HG03280 (cell line): ENCODE measurements at regions not wholly inside any gene's neighbourhood (a gene's known extent, or its start where the extent isn't known, plus 50 kb on each side); places are given as distances from the start of the nearest gene placed in this dataset.

Experiments used
- ATAC-seq: cut with Tn5 transposase; IDR thresholded peaks from one replicate; pipeline ENCODE4 v1.9.1; 2021; ENCODE audit warnings: mild to moderate bottlenecking, moderate library complexity; ENCODE audit not compliant: unreplicated experiment

DNA sequence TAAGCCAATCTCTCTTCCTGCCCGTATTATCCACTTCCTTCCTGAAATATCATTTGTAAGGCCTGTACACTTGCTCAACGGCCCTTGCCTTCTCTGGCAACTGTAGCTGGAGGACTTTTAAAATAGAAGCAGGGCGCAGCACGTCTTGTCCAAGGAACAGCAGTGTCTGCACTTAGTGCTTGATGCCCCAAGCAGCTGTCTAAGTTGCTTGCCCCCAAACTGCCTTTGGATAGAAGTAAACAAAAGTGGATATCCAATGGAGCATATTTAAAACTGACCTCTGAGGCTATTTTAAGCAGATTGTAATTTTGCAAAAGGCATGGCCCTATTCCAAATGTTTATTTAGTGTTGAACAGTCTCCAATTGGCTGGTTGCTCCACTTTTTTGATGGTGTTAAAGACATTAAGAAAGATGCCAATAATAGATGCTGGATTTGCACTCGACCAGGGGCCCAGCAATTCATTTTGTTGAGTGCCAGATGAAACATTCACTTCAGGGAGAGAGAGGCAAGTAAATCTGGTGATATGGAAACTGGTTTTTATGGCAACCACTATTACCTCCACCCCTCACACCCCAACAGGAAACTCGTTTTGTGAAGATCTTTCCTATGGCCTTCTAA, 526.8 kb upstream of the TBL1XR1 start:
- no peak for ATAC-seq

DNA sequence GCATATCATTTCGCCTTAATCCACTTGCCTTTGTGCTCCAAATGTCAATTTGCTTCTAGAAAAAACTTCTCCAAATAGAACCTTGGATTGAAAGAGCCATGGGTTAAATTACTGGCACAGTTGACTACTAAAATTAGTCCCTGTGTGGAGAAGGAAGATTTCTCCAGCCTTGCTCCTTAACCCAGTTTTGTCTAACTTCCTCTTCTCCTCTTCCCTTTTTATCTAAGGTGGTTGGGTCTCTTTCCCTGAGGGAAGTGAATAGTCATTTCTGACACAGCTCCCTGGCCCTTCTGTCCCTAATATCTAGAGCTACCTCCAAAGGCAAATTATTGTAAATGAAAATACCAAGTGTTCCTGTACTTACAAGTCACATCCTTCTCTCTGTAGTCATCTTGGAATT, 527.9 kb upstream of the TBL1XR1 start:
- ATAC-seq, result no peak

DNA sequence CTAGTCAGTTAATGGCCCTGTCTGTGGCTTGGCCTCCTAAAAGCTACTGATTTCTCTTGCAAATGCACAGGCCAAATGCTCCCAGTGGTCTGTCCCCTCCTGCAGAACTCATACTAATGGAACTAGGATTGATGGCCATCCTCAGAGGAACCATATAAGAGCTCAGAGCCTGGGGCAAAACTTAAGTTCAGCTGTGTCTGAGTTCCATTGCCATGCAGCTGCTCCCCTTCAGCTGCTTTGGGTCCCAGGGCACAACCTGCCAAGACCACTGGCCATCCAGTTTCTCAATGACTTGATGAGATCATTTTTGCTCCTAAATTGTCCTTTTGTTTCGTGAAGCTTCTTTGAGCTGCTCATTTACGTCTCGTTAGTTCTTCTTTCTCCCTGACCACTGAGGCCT, 529.5 kb upstream of the TBL1XR1 start:
- ATAC-seq, result no peak

DNA sequence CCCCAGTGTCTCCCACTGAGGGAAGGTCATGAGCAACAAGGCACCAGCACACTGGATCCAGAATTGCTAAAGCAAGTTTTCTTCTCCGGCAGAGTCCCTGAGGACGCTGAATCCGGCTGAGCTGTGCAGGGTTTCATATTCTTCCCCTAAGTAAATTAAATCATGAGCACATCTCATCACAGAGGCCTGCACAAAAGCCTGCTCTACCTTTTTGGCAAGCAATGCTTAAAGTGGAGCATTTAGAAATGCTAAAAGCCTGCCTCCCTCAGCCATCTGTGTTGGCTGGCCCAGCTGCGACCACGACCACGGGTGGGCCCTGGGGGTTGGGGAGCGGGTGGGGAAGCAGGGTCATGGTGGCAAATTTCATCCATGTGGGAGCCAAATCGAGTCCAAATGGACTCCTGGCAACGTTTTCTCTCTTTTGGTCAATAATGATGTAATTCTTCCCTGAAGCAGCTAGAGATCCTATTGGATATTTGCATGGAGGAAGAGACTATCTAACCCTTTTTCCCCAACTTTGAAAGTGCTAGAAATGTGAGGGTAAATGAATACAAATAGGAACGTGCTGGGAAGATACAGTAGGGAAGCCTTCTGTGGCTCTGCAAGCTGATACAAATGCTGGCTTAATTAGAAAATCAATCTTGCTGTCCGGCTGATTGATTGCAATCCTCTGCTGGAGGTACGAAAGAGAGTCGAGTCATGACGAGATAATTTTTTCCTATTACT, 532.8 kb upstream of the TBL1XR1 start:
- ATAC-seq, result no peak

DNA sequence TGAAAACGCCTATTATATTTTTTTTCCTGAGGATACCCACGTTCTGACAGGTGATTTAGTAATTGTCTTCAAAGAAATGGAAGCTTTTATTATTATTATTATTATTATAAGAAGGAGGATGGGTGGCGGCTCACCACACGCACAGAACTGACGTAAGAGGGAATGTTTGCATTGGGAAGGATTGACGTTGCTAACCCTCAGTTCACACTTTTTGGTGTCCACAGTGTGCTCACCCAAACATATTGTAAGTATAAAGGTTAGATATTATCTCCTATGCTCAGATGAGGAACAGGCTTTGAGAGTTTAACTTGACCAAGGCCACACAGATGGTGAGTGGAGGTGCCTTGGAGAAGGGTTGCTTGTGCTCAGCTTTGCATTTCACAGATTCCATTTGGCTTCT, 533.5 kb upstream of the TBL1XR1 start:
- no peak for ATAC-seq

DNA sequence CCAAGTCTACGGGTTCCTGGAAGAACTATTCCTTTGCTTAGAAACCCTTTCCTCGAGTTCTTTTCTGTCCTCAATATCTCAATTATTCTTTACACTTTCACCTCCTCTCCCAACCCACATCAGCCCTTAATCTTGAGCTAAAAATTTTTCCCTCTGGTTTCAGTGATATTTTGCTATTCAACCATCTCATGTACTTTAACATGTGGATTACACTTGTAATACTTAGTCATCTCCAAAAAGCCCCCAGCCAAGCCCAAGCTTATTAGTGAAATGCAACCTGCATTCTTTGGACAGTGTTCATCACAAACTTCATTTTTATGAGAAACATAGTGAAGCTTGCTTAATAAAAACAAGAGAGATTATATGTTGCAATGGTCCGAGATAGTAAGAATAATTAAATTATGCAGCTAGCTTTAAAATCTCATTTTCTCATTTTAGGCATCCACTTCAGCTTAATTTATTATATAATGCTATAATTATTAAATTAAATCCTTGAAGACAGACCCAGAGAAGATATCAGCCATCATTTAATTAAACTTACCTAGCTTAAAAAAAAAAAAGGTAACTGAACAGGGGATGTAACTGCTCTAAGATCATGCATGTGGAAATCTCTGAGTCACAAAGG, 534.5 kb upstream of the TBL1XR1 start:
- ATAC-seq, result no peak

DNA sequence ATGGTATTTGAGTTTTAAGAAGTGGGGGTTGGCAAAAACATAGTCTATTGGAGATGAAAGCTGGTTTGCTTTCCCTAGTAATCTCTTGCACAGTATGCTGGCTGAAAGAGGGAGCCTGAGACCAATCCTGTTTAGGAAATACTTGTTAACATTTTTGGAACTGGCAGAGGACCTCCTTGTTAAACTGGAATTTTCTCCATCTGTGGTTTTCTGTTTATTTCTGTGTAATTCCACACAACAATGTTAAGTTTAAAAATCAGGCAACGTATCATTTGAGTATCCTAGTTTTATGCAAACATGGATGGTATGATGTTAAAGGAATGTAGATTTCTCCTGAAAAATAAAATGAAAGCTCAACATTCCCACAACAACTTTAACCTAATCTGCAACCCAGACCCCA, 536.0 kb upstream of the TBL1XR1 start:
- no peak for ATAC-seq

DNA sequence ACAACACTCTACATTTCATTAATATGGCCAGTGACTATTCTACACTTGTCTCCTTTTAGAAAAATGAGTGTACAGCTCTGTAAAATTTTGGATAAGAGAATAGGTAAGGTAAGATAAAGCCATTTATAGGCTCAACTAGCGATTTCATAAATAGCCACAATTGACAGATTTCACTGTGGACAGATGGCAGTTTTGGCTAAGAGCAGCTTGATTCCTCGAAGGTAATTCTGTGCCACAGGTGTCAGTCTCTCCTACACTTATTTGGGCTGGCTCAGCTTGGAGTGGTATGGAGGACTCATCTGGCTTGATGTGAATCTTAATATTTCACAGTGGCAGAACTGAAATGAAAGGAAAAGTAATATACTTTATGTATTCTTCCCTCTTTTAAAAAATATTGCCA, 536.7 kb upstream of the TBL1XR1 start:
- no peak for ATAC-seq

DNA sequence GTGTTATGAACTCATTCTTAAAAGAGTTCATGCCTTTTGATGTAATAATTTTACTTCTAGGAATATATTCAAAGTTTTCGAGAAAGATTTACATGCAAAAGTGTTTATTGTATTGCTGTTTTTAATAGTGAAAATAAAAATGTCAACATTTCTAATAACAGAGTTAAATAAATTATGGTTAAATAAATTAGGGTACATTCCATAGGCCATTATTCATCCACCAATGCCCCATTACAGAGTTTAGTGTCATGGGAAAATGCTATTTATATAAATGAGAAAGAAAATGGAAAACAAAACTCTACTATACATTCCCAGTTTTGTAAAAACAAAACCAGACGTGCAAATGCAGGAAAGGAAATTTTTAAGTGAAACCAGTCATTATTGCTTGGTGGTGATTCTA, 538.1 kb upstream of the TBL1XR1 start:
- no peak for ATAC-seq

DNA sequence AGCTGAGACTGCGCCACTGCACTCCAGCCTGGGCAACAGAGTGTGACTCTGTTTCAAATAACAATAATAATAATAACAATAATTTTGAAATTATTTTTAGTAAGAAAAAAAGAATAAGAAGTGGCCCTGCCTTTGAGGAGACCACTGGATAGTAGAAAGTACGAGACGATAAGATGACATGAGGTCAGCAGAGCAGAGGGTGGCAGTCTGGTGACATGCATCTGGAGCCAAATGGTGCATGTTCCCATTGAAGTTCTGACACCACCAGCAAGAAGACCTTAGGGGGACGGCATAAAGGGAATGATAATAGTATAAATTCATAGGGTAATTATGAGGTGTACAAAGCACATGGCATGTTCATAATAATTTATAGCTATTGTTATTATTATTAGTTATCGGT, 542.2 kb upstream of the TBL1XR1 start:
- no peak for ATAC-seq

DNA sequence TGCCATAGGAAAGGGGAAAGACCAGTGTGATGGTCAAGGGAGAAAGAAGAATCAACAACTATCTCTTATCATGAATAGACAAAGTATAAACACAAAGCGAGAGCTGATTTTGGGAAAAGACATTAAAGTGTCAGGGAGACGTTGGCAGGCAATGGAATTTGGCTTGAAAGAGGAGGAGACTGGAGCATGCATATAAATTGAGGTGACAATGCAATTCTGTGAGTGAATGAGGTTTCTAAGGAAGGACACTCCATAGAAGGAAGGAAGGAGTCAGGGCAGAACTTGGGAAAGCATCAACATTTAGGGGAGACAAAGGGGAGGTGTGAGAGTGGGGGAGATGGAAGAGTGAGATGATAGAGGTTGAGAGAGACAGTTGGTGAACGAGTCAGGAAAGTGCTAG, 543.0 kb upstream of the TBL1XR1 start:
- no peak for ATAC-seq

DNA sequence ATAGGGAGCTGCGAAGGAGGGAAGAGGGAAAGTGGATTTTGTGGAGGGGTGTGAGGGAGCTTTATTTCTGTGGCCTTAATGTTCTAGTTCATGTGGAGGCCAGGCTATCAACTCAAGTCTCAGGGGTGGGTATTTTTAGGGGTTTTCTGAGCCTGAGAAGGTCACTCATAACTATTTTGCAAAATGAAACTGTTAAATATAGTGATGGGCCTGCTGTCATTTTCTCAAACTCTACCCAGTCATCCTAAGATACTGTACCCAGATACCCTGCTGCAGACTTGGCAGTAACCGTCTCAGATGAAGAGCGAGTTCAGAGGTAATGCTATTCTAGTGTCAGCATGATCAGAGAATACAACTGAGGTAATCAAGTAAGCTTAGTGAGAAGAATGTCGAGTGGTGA, 545.0 kb upstream of the TBL1XR1 start:
- peak; percentile 71 for ATAC-seq

DNA sequence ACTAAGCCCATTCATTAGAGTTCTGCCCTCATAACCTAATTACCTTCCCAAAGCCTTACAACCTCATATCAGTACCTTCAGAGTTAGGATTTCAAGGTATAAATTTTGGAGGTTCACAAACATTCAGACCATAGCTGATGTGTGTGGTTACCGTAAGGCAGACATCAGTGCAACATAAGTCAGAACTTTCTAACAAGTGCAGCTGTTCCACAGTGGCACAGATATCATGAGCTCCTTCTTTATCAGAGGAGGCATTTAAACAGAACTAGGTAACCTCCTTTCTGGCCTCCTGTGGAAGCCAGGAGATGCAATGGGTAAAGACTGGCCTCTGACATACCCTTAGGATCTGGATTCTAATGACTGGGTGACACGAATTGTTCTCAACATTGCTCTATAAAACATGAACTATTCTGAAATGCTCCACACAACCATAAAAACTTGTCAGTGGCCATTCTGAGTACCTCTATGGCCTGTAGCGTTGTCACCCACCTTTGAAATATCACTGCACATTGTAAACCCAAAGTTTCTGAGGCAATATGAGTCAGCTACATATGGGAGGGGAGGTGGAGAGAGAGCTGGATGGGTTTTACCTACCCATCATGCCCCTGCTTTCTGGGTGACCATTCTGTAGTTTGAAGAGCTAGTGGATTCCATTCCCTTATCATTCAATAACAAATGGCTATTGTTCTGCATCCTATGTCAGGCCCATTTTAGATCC, 546.0 kb upstream of the TBL1XR1 start:
- ATAC-seq, result no peak

DNA sequence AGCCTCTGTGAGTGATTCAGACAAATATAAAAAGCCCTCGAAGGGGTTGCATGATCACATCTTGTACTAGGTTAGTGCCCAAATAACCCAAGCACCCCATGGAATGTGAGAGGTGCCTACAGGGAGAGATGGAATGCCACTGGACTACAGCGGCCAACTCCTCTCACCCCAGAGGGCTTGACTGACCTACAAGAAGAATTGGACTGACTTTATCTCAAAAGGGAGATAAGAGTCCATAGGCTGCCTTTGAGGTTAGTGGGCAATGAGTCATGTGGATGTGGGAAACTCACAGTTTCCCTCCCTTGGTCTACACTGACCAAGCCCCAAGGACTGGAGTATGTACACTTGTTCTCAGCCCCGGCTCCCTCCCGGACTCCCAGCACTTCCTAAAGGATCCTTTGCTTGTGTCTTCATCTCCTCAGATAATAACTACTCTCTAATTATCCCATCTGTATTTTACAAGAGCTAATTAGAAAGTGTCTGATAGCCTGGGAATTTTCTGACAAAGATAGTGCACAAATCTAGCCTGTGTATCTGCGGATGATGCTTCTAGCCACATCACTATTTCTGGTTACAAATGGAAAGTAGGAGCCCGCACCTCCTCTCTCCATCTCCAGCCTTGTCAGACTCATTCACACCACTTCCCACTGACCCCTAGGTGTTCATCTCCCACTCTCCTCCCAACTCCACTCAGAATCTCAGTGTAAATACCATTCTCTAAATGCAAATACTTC, 547.8 kb upstream of the TBL1XR1 start:
- no peak for ATAC-seq

DNA sequence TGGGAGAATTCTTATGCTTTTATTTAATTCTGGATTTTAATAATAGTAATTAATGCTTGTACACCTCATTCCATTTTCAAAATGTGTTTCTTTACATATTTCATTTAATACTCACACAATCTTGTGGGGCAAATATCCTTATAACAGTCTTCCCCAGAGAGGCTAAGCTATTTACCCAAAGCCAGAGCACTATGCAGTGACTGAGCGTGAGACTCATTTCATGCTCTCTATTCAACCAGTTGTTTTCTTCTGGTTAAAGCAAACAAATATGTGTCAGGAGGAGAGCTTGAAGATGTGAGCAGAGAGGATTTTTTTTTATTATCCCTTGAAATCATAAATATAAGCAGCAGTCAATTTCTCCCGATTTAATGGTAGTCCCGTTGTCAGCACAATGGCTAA, 548.3 kb upstream of the TBL1XR1 start:
- ATAC-seq, result no peak

DNA sequence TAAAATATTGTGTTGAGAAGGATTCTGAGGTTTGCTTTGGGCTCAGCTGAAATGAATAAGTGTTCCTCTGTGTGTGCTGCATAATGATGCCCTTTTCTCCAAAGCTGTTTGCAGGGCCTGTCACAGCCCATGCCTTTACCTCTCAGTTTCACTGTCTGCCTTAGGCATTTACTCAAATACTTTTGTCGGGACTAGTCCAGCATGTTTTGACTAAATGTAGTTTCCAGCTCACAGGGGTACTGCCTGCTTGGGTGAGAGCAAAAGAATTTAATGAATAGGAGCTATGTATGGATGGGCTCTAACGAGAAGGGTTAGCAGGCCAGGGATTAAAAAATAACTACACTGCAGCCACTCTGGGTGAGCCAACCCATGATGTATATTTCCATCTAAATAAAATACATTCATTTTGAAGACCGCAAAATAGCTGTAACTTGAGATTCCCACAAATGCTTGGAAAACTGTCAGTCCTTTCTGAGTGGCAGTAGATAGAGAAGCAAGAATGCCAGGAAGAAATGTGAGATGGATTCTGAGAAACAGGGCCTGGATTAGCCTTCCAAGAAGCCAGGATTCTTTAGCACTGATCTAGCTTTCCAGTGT, 549.2 kb upstream of the TBL1XR1 start:
- ATAC-seq, result peak; percentile 34

DNA sequence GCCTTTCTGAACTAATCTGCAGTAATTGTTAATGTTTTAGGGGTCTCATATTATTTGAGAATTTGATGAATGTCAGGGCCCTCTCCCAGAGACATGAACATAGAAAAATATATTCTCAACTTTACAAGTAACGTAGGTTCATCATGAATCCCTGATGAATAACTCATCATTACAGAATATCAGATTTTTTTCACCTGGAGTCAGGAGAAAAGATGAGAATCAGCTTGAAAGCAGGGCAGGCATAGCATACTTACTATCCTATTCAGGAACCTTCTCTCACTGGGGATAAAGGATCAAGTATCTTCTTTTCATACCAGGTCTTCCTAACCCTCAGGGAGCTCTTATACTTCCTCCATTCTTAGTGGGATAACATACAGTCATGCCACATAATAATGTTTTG, 552.6 kb upstream of the TBL1XR1 start:
- ATAC-seq, result no peak

DNA sequence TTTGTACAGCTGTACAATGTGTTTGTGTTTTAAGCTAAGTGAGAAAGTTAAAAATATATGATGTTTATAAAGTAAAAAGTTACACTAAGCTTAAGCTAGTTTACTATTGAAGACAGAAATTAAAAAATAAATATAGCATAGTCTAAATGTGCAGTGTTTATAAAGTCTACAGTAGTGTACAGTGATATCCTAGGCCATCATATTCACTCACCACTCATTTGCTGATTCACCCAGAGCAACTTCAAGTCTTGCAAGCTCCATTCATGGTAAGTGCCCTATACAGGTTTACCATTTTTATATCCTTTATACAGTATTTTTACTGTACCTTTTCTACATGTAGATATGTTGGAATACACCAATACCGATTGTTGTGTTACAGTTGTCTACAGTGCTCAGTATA, 553.2 kb upstream of the TBL1XR1 start:
- ATAC-seq, result no peak

DNA sequence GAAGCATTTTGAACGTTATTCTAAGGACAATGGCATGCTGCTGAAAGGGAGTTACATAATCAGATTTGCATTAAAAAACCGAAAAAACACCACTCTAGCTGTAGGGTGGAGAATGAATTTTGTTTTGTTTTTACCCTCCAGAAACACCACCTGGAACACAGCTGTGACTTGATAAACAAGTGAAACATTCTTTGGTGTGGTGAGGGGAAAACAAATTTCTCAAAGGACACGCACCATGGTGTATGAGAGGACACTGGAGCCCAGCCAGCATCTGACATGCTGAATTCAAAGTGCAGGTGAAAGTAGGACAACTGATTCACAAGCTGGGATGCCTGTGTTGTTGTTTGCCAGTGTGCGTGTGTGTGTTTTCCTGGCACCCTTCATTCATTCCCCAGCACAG, 554.5 kb upstream of the TBL1XR1 start:
- ATAC-seq, result peak; percentile 66

DNA sequence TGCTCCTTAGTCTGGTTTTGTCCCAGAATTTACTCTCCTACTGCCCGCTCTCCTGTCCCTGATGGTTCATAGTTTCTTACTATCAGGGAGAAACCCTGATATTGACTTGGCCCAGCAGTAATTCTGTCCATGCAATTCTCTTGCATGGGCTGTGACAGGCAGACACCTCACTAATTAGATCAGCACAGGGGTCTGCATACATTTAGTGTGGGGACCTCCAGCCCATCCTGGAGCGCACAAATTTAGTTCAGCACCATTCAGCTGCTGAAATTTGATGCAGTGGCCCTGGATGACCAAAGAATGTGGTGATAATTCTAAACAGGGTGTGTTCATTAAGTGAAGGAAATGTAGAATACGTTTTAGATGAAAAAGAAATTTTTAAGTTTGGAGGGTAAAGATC, 555.5 kb upstream of the TBL1XR1 start:
- no peak for ATAC-seq
